ENCODE measurements at regions not wholly inside any gene's neighbourhood (a gene's known extent, or its start where the extent isn't known, plus 50 kb on each side); places are given as distances from the start of the nearest gene placed in this dataset.

DNA sequence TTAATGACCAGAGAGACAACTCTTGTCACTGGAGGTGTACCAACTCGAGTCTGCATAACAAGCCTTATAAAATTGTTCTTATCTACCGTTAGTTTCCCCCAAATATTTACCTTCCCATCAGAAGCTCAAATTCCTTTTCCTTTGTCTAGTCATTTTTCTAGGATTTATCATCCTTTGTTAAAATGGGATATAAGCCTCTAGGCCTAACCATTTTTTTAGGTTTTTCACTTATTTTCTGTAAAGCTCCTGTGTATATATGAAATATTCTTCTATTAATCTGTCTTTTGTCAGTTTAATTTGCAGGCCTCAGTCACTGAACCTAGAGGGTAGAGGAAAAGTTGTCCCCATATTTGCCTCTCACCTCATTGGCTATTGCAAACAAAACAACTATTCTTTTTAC, 99.6 kb upstream of the TNFAIP3 start (continued):
- TF ChIP-seq, protein P1, sequence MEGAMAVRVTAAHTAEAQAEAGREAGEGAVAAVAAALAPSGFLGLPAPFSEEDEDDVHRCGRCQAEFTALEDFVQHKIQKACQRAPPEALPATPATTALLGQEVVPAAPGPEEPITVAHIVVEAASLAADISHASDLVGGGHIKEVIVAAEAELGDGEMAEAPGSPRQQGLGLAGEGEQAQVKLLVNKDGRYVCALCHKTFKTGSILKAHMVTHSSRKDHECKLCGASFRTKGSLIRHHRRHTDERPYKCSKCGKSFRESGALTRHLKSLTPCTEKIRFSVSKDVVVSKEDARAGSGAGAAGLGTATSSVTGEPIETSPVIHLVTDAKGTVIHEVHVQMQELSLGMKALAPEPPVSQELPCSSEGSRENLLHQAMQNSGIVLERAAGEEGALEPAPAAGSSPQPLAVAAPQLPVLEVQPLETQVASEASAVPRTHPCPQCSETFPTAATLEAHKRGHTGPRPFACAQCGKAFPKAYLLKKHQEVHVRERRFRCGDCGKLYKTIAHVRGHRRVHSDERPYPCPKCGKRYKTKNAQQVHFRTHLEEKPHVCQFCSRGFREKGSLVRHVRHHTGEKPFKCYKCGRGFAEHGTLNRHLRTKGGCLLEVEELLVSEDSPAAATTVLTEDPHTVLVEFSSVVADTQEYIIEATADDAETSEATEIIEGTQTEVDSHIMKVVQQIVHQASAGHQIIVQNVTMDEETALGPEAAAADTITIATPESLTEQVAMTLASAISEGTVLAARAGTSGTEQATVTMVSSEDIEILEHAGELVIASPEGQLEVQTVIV (IDR thresholded peaks at IDR 0.05; ENCODE audit: borderline replicate concordance, partially characterized antibody) = no peak
- TF ChIP-seq SPI1 (IDR thresholded peaks at IDR 0.05; ENCODE audit: borderline replicate concordance, insufficient read depth, low read depth, low read length) = no peak

- WGBS (ENCODE audit: insufficient coverage, insufficient replicate concordance, low lambda C conversion rate, missing lambda C conversion rate) = 1% methylated on average over 5 of the region's 5 CpGs
- CTCF ChIA-PET = interaction anchor here (0.8 to 0.9 kb wide), 3 partner anchors 20 to 60 kb away, joined by 3 to 5 read pairs (median 3); no protein-coding TSS in a partner anchor
- H3K36me3 ChIP-seq (ENCODE audit: control insufficient read depth in 2 of 2, insufficient read depth in 2 of 2, low read length in 1 of 2) = no peaks in the 10 kb centered on the region
- TF ChIP-seq NFXL1 (IDR thresholded peaks at IDR 0.05; ENCODE audit: borderline replicate concordance) = no peak
- TF ChIP-seq, protein P2, sequence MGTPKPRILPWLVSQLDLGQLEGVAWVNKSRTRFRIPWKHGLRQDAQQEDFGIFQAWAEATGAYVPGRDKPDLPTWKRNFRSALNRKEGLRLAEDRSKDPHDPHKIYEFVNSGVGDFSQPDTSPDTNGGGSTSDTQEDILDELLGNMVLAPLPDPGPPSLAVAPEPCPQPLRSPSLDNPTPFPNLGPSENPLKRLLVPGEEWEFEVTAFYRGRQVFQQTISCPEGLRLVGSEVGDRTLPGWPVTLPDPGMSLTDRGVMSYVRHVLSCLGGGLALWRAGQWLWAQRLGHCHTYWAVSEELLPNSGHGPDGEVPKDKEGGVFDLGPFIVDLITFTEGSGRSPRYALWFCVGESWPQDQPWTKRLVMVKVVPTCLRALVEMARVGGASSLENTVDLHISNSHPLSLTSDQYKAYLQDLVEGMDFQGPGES (IDR thresholded peaks at IDR 0.05) = no peak
- TF ChIP-seq HCFC1 (IDR thresholded peaks at IDR 0.05; ENCODE audit: low read length) = no peak
- TF ChIP-seq ZNF274 (IDR thresholded peaks at IDR 0.05; ENCODE audit: insufficient read depth, insufficient read length) = no peak
- TF ChIP-seq DPF2 (IDR thresholded peaks at IDR 0.05) = peak; percentile 44
- TF ChIP-seq, protein P3, sequence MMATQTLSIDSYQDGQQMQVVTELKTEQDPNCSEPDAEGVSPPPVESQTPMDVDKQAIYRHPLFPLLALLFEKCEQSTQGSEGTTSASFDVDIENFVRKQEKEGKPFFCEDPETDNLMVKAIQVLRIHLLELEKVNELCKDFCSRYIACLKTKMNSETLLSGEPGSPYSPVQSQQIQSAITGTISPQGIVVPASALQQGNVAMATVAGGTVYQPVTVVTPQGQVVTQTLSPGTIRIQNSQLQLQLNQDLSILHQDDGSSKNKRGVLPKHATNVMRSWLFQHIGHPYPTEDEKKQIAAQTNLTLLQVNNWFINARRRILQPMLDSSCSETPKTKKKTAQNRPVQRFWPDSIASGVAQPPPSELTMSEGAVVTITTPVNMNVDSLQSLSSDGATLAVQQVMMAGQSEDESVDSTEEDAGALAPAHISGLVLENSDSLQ (IDR thresholded peaks at IDR 0.05) = no peak
- TF ChIP-seq HDGF (IDR thresholded peaks at IDR 0.05) = no peak
- 0 out of 4 replicates have a peak, but pooled peaks of 1 of the 2 experiments have one; percentile 22 for TF ChIP-seq BHLHE40 (IDR thresholded peaks at IDR 0.05; ENCODE audit: borderline replicate concordance in 1 of 2, low read depth in 2 of 2, low read length in 1 of 2)
- TF ChIP-seq RBBP5 (conservative IDR thresholded peaks at IDR 0.05) = no peak
- peak; percentile 46; the same call in 1 of the 2 replicates for TF ChIP-seq MLLT1 (IDR thresholded peaks at IDR 0.05)
Observed at GRCh38 chr6:137767911-137768690, 99.0 kb upstream of the TNFAIP3 start.

More at GRCh38 chr6:137767911-137768690, 99.0 kb upstream of the TNFAIP3 start:
- Histone ChIP-seq H3K9ac (ENCODE audit: control insufficient read depth, insufficient read depth, low read length) (peak overlapping the region; percentile 42), H3K27me3 (replicated peaks in 1 of 2; ENCODE audit: control insufficient read depth in 2 of 2, insufficient read depth in 2 of 2, low read length in 1 of 2) (no peaks in the 10 kb centered on the region), H3K9me3 (replicated peaks; ENCODE audit: control insufficient read depth, insufficient read depth, low read length) (peaks cover 3% of the 10 kb centered on the region; the same call in 2 of the 3 replicates), H3K4me3 (peak overlapping the region; percentile 13), H3K4me2 (ENCODE audit: control insufficient read depth, insufficient read depth) (peak overlapping the region; percentile 1), H2AFZ (ENCODE audit: control insufficient read depth, low read depth, low read length) (peak overlapping the region; percentile 73), H3K79me2 (ENCODE audit: control insufficient read depth, insufficient read depth, low read length) (no peaks in the 10 kb centered on the region), H3K27ac (ENCODE audit: control insufficient read depth, insufficient read depth) (peak overlapping the region; percentile 92), H4K20me1 (ENCODE audit: control insufficient read depth, insufficient read depth) (no peaks in the 10 kb centered on the region), H3K4me1 (ENCODE audit: control insufficient read depth, insufficient read depth, low read length) (peaks cover 26% of the 10 kb centered on the region)
- ChIA-PET RAD21 (ENCODE audit: unreplicated experiment) (interaction anchor here (0.7 to 2.7 kb wide), 7 partner anchors 13 to 177 kb away, joined by 3 to 10 read pairs (median 3); partner anchors contain the start of gene TNFAIP3), SMC1A (ENCODE audit: uncharacterized antibody, unreplicated experiment) (interaction anchor here (0.7 to 6.1 kb wide), 23 partner anchors 8 to 691 kb away, joined by 3 to 55 read pairs (median 4); partner anchors contain the start of gene TNFAIP3), POLR2A (interaction anchor here (1.0 to 2.5 kb wide), 6 partner anchors 8 to 26 kb away, joined by 3 to 16 read pairs (median 4); no protein-coding TSS in a partner anchor)
- BruUV-seq (replicated peaks) = no TSS peak
- FAIRE-seq (peak; percentile 80), ATAC-seq (peak; percentile 85), DNase-seq (ENCODE audit: low read depth, low spot score) (peak; percentile 79)
- intact Hi-C loops (cut with micrococcal nuclease; ENCODE audit: unreplicated experiment) = loop anchor here (2.0 kb wide), 1 partner anchor 59 kb away; no protein-coding TSS in a partner anchor
- in situ Hi-C loops (cut with MboI) = no loop called here
